GM19240 (cell line): ENCODE measurements at regions not wholly inside any gene's neighbourhood (a gene's known extent, or its start where the extent isn't known, plus 50 kb on each side); places are given as distances from the start of the nearest gene placed in this dataset.
"Not testable (repeated sequence)": the region's sequence is repeated elsewhere in the genome, so short reads cannot be mapped to it uniquely, and the experiment has no call there.

Experiments used
- DNase-seq: peaks from one replicate; pipeline ENCODE4 v3.0.0; 2011; ENCODE audit warnings: low spot score; ENCODE audit not compliant: insufficient read length

- not testable (repeated sequence) for DNase-seq
These were observed 69.5 kb downstream of the NPIPA7 start for GRCh38 chr16:16448423-16448822.

GRCh38 chr16:16449712-16450237, 70.8 kb downstream of the NPIPA7 start:
- not testable (repeated sequence) for DNase-seq

- not testable (repeated sequence) for DNase-seq
These were observed 72.9 kb downstream of the NPIPA7 start for GRCh38 chr16:16451721-16452410.

GRCh38 chr16:16458579-16458978, 79.6 kb downstream of the NPIPA7 start:
- DNase-seq, result not testable (repeated sequence)

- not testable (repeated sequence) for DNase-seq
These were observed 84.9 kb downstream of the NPIPA7 start for GRCh38 chr16:16463792-16464191.

- not testable (repeated sequence) for DNase-seq
These were observed 110.0 kb downstream of the NPIPA7 start for GRCh38 chr16:16488919-16489318.

- not testable (repeated sequence) for DNase-seq
These were observed 110.5 kb downstream of the NPIPA7 start for GRCh38 chr16:16489466-16489865.

GRCh38 chr16:16494114-16494513, 115.2 kb downstream of the NPIPA7 start:
- not testable (repeated sequence) for DNase-seq

- DNase-seq, result not testable (repeated sequence)
These were observed 116.1 kb downstream of the NPIPA7 start for GRCh38 chr16:16494998-16495397.

- DNase-seq, result not testable (repeated sequence)
These were observed 120.9 kb downstream of the NPIPA7 start for GRCh38 chr16:16499875-16500274.

GRCh38 chr16:16507041-16507440, 128.1 kb downstream of the NPIPA7 start:
- not testable (repeated sequence) for DNase-seq

- DNase-seq, result not testable (repeated sequence)
These were observed 129.4 kb downstream of the NPIPA7 start for GRCh38 chr16:16508344-16508743.

GRCh38 chr16:16519395-16519794, 140.5 kb downstream of the NPIPA7 start:
- not testable (repeated sequence) for DNase-seq

- DNase-seq, result not testable (repeated sequence)
These were observed 142.5 kb downstream of the NPIPA7 start for GRCh38 chr16:16521239-16522002.

- not testable (repeated sequence) for DNase-seq
These were observed 148.1 kb downstream of the NPIPA7 start for GRCh38 chr16:16526998-16527397.

GRCh38 chr16:16530744-16531143, 151.8 kb downstream of the NPIPA7 start:
- DNase-seq, result not testable (repeated sequence)

GRCh38 chr16:16535565-16535964, 156.6 kb downstream of the NPIPA7 start:
- DNase-seq, result not testable (repeated sequence)

GRCh38 chr16:16536151-16536550, 157.2 kb downstream of the NPIPA7 start:
- DNase-seq, result not testable (repeated sequence)

- DNase-seq, result not testable (repeated sequence)
These were observed 170.8 kb downstream of the NPIPA7 start for GRCh38 chr16:16549710-16550109.

- DNase-seq, result not testable (repeated sequence)
These were observed 171.9 kb downstream of the NPIPA7 start for GRCh38 chr16:16550824-16551223.

GRCh38 chr16:16552819-16553340, 173.9 kb downstream of the NPIPA7 start:
- DNase-seq, result not testable (repeated sequence)
